IMR-90 (cell line): ENCODE measurements at regions not wholly inside any gene's neighbourhood (a gene's known extent, or its start where the extent isn't known, plus 50 kb on each side); places are given as distances from the start of the nearest gene placed in this dataset.

Experiments used
- ATAC-seq: fragments of 200-7000 bp; cut with Tn5 transposase; 2 replicates; pipeline ENCODE4 v1.9.1; 2020; ENCODE audit warnings: low read depth, mild to moderate bottlenecking, moderate library complexity
- BruUV-seq: library from RNA; stranded (reverse); fragments of 400-500 nt; replicated peaks from 2 replicates; lab custom pipeline; 2021; lab: Mats Ljungman, UMichigan
- CTCF ChIA-PET: fragments of 300-600 bp; formaldehyde crosslinking; extraction: SDS; loops from one replicate; lab custom pipeline; 2021; ENCODE audit warnings: antibody characterized with exemption; lab: Yijun Ruan, JAX
- POLR2A ChIA-PET: fragments of 300-600 bp; sonication (Branson Sonifier 250); formaldehyde crosslinking; loops from one replicate; lab custom pipeline; 2022; ENCODE audit warnings: antibody characterized with exemption; ENCODE audit not compliant: unreplicated experiment; lab: Charles Lee
- DNase-seq: peaks from one replicate; pipeline ENCODE4 v3.0.0; 2013
- H2AFZ ChIP-seq: replicated peaks from 2 replicates; pipeline ENCODE3; 2013; ENCODE audit warnings: low read length, mild to moderate bottlenecking; ENCODE audit not compliant: poor library complexity
- H2AK5ac ChIP-seq: 2 replicates; pipeline ENCODE4 v1.6.1; 2013; ENCODE audit warnings: low read depth, low read length, inconsistent platforms
- H2AK9ac ChIP-seq: replicated peaks from 2 replicates; pipeline ENCODE3; 2013; ENCODE audit warnings: mild to moderate bottlenecking, low read depth, low read length, moderate library complexity; ENCODE audit not compliant: poor library complexity
- H2BK120ac ChIP-seq: 2 replicates; pipeline ENCODE4 v1.6.1; 2013; ENCODE audit warnings: low read depth, low read length, inconsistent platforms
- H2BK15ac ChIP-seq: 3 replicates; pipeline ENCODE4 v1.6.1; 2013; ENCODE audit warnings: low read depth, low read length, inconsistent platforms
- H2BK20ac ChIP-seq: 2 replicates; pipeline ENCODE4 v1.6.1; 2013; ENCODE audit warnings: low read depth, mild to moderate bottlenecking, inconsistent platforms, low read length, moderate library complexity
- H2BK5ac ChIP-seq: 2 replicates; pipeline ENCODE4 v1.6.1; 2013; ENCODE audit warnings: mild to moderate bottlenecking, low read depth, low read length, inconsistent platforms; ENCODE audit not compliant: poor library complexity, severe bottlenecking
- H3K14ac ChIP-seq: replicated peaks from 2 replicates; pipeline ENCODE4 v1.6.1; 2013; ENCODE audit warnings: low read depth, low read length, inconsistent platforms
- H3K18ac ChIP-seq: 2 replicates; pipeline ENCODE4 v1.6.1; 2013; ENCODE audit warnings: low read depth, low read length, control low read depth
- H3K23ac ChIP-seq: 2 replicates; pipeline ENCODE4 v1.6.1; 2013; ENCODE audit warnings: low read depth, low read length, inconsistent platforms
- H3K27ac ChIP-seq: 2 replicates; pipeline ENCODE4 v1.5.1; 2013; ENCODE audit warnings: mild to moderate bottlenecking, control low read depth, low read length; ENCODE audit not compliant: insufficient read depth
- H3K27me3 ChIP-seq: 2 replicates; pipeline ENCODE4 v1.6.1; 2013; ENCODE audit warnings: low read length; ENCODE audit not compliant: control insufficient read depth, insufficient read depth
- H3K36me3 ChIP-seq: 2 replicates; pipeline ENCODE4 v1.6.1; 2013; ENCODE audit warnings: low read length, mixed read lengths; ENCODE audit not compliant: control insufficient read depth, insufficient read depth
- H3K4ac ChIP-seq: 2 replicates; pipeline ENCODE4 v1.6.1; 2013; ENCODE audit warnings: low read depth, low read length, inconsistent platforms
- H3K4me1 ChIP-seq: 2 replicates; pipeline ENCODE4 v1.6.1; 2013; ENCODE audit warnings: low read length, mixed read lengths; ENCODE audit not compliant: control insufficient read depth, insufficient read depth
- H3K4me2 ChIP-seq: 2 replicates; pipeline ENCODE4 v1.6.1; 2013; ENCODE audit warnings: low read depth, mild to moderate bottlenecking, control low read depth, low read length, moderate library complexity
- H3K4me3 ChIP-seq: 2 replicates; pipeline ENCODE4 v1.5.1; 2013; ENCODE audit warnings: low read depth, mild to moderate bottlenecking, control low read depth, low read length, moderate library complexity; ENCODE audit not compliant: insufficient read depth
- H3K56ac ChIP-seq: 2 replicates; pipeline ENCODE4 v1.6.1; 2013; ENCODE audit warnings: low read length, inconsistent platforms; ENCODE audit not compliant: insufficient read depth; ENCODE audit errors: extremely low read depth
- H3K79me1 ChIP-seq, 2 experiments: 2 replicates each; pipeline ENCODE4 v1.6.1; 2013; ENCODE audit warnings: low read length in 2 of 2, inconsistent platforms in 1 of 2, low read depth in 1 of 2
- H3K9ac ChIP-seq: 2 replicates; pipeline ENCODE4 v1.6.1; 2013; ENCODE audit warnings: low read depth, low read length, control low read depth
- H3K9me1 ChIP-seq: 2 replicates; pipeline ENCODE4 v1.6.1; 2013; ENCODE audit warnings: low read length, inconsistent platforms; ENCODE audit not compliant: insufficient read depth
- H3K9me3 ChIP-seq: 2 replicates; pipeline ENCODE4 v1.6.1; 2013; ENCODE audit warnings: low read length; ENCODE audit not compliant: control insufficient read depth, insufficient read depth
- H4K20me1 ChIP-seq: 2 replicates; pipeline ENCODE4 v1.6.1; 2013; ENCODE audit warnings: low read length, inconsistent platforms; ENCODE audit not compliant: insufficient read depth
- H4K5ac ChIP-seq: 2 replicates; pipeline ENCODE4 v1.6.1; 2013; ENCODE audit warnings: mild to moderate bottlenecking, low read depth, low read length, control low read depth
- H4K8ac ChIP-seq, 2 experiments: 2 replicates each; pipeline ENCODE4 v1.6.1; 2013; ENCODE audit warnings: low read depth in 2 of 2, low read length in 2 of 2, control low read depth in 1 of 2, inconsistent platforms in 1 of 2
- H4K91ac ChIP-seq: 2 replicates; pipeline ENCODE4 v1.6.1; 2013; ENCODE audit warnings: low read depth, low read length, inconsistent platforms; ENCODE audit not compliant: insufficient read depth
- BHLHE40 ChIP-seq: fragments of 150-350 bp; IDR thresholded peaks from 2 replicates; pipeline ENCODE4 v1.6.1; 2016; ENCODE audit warnings: mild to moderate bottlenecking, low read depth, low read length
- CEBPB ChIP-seq: IDR thresholded peaks from 2 replicates; pipeline ENCODE4 v1.6.1; 2012; ENCODE audit warnings: low read depth, low read length, improper control_type of control experiment
- CHD1 ChIP-seq: IDR thresholded peaks from 2 replicates; pipeline ENCODE4 v1.6.1; 2012; ENCODE audit warnings: low read depth, low read length, improper control_type of control experiment
- FOS ChIP-seq: fragments of 150-350 bp; IDR thresholded peaks from 2 replicates; pipeline ENCODE4 v1.6.1; 2016; ENCODE audit warnings: low read depth, low read length
- MAFK ChIP-seq: IDR thresholded peaks from 2 replicates; pipeline ENCODE4 v1.6.1; 2012; ENCODE audit warnings: low read depth, low read length, improper control_type of control experiment
- MAZ ChIP-seq: IDR thresholded peaks from 2 replicates; pipeline ENCODE4 v1.6.1; 2012; ENCODE audit warnings: low read depth, mild to moderate bottlenecking, low read length, improper control_type of control experiment, moderate library complexity, borderline replicate concordance
- MXI1 ChIP-seq: IDR thresholded peaks from 2 replicates; pipeline ENCODE4 v1.6.1; 2012; ENCODE audit warnings: low read depth, mild to moderate bottlenecking, low read length, moderate library complexity, borderline replicate concordance
- NFE2L2 ChIP-seq: fragments of 150-350 bp; IDR thresholded peaks from 2 replicates; pipeline ENCODE4 v1.6.1; 2016; ENCODE audit warnings: low read depth, mild to moderate bottlenecking, low read length
- POLR2A ChIP-seq: IDR thresholded peaks from 2 replicates; pipeline ENCODE4 v1.6.1; 2012; ENCODE audit warnings: mild to moderate bottlenecking, low read depth, low read length
- RAD21 ChIP-seq: IDR thresholded peaks from 2 replicates; pipeline ENCODE4 v1.6.1; 2012; ENCODE audit warnings: low read length, improper control_type of control experiment
- RCOR1 ChIP-seq: IDR thresholded peaks from 2 replicates; pipeline ENCODE4 v1.6.1; 2012; ENCODE audit warnings: mild to moderate bottlenecking, low read length, improper control_type of control experiment; ENCODE audit not compliant: insufficient replicate concordance
- RFX5 ChIP-seq: IDR thresholded peaks from 2 replicates; pipeline ENCODE4 v1.8.0; 2012; ENCODE audit warnings: low read depth, mild to moderate bottlenecking, low read length, moderate library complexity
- SMC3 ChIP-seq: fragments of 150-350 bp; IDR thresholded peaks from 2 replicates; pipeline ENCODE4 v1.6.1; 2016; ENCODE audit warnings: low read depth, mild to moderate bottlenecking, antibody characterized with exemption, low read length, moderate library complexity
- USF2 ChIP-seq: fragments of 150-350 bp; IDR thresholded peaks from 2 replicates; pipeline ENCODE4 v1.6.1; 2017; ENCODE audit warnings: mild to moderate bottlenecking, antibody characterized with exemption, low read length, low read depth
- WGBS, 2 experiments: methylation state at CpG; one replicate each; pipeline versions ENCODE4 v1.1.5 to v1.1.7; 2013; ENCODE audit warnings: missing lambda C conversion rate in 2 of 2; ENCODE audit not compliant: insufficient read length in 1 of 2; ENCODE audit errors: extremely low coverage in 2 of 2; 5-methylcytosine and 5-hydroxymethylcytosine counted together
- dilution Hi-C: fragments of 300-500 bp; cut with HindIII; formaldehyde crosslinking; loops from one replicate; pipeline ENCODE4 v1.14.3; 2018; ENCODE audit warnings: low sequenced_read_pairs; ENCODE audit not compliant: unreplicated experiment
- in situ Hi-C: fragments of 300-500 bp; cut with MboI; formaldehyde crosslinking; loops from 3 replicates; pipeline ENCODE4 v1.14.3; 2019; ENCODE audit warnings: low sequenced_read_pairs, inconsistent platforms, mixed read lengths
- intact Hi-C: fragments of 100-400 bp; cut with micrococcal nuclease; formaldehyde crosslinking; loops from 2 replicates; pipeline ENCODE4 v1.10.0; 2022
- TF ChIP-seq, protein P1 (sequence below): fragments of 150-350 bp; IDR thresholded peaks from 2 replicates; pipeline ENCODE4 v1.6.1; 2016; ENCODE audit warnings: low read depth, mild to moderate bottlenecking, low read length, moderate library complexity, borderline replicate concordance
- TF ChIP-seq, protein P2 (sequence below): conservative IDR thresholded peaks from 2 replicates; pipeline ENCODE4 v1.5.1; 2012; ENCODE audit warnings: mild to moderate bottlenecking, low read depth, low read length, improper control_type of control experiment

DNA sequence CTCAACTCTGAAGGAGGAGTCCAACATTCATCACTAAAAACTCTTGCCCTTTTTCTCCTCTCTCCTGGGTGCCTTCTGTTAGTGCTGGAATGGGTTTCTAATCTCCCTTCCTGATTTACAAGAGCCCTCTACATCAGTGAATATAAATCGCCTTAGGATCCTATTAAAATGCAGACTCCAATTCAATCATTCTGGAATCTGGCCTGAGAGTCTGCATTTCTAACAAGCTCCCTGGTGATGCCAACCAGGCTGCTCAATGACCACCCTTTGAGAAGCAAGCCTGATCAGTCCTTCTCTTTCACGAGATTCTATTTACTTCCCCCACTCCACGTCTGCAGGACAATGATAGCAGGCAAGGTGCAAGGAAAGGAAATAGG lies 72.8 kb upstream of the E2F3 start:
- in situ Hi-C loops: no loop called here
- H4K8ac ChIP-seq: no peak overlapping the region
- CTCF ChIA-PET: no interaction called here
- H3K27me3 ChIP-seq: peaks cover 17% of the 10 kb centered on the region
- no peaks in the 10 kb centered on the region for H3K36me3 ChIP-seq
- H4K91ac ChIP-seq: no peak overlapping the region
- ATAC-seq: no peak
- TF ChIP-seq BHLHE40 (no peak), FOS (no peak), MXI1 (no peak), MAFK (no peak), RFX5 (no peak), RAD21 (no peak), CHD1 (no peak), RCOR1 (no peak), CEBPB (no peak), USF2 (no peak), POLR2A (no peak), SMC3 (no peak), NFE2L2 (no peak), MAZ (no peak)
- TF ChIP-seq, protein P1, sequence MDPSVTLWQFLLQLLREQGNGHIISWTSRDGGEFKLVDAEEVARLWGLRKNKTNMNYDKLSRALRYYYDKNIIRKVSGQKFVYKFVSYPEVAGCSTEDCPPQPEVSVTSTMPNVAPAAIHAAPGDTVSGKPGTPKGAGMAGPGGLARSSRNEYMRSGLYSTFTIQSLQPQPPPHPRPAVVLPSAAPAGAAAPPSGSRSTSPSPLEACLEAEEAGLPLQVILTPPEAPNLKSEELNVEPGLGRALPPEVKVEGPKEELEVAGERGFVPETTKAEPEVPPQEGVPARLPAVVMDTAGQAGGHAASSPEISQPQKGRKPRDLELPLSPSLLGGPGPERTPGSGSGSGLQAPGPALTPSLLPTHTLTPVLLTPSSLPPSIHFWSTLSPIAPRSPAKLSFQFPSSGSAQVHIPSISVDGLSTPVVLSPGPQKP: no peak
- TF ChIP-seq, protein P2, sequence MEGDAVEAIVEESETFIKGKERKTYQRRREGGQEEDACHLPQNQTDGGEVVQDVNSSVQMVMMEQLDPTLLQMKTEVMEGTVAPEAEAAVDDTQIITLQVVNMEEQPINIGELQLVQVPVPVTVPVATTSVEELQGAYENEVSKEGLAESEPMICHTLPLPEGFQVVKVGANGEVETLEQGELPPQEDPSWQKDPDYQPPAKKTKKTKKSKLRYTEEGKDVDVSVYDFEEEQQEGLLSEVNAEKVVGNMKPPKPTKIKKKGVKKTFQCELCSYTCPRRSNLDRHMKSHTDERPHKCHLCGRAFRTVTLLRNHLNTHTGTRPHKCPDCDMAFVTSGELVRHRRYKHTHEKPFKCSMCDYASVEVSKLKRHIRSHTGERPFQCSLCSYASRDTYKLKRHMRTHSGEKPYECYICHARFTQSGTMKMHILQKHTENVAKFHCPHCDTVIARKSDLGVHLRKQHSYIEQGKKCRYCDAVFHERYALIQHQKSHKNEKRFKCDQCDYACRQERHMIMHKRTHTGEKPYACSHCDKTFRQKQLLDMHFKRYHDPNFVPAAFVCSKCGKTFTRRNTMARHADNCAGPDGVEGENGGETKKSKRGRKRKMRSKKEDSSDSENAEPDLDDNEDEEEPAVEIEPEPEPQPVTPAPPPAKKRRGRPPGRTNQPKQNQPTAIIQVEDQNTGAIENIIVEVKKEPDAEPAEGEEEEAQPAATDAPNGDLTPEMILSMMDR: no peak
- H3K4me1 ChIP-seq: peaks cover 2% of the 10 kb centered on the region; the same call in 1 of the 2 replicates
- no peaks in the 10 kb centered on the region for H3K9me3 ChIP-seq
- dilution Hi-C loops: no loop called here
- no peak overlapping the region for H3K14ac ChIP-seq
- intact Hi-C loops: no loop called here
- H3K79me1 ChIP-seq: no peaks in the 10 kb centered on the region
- BruUV-seq: no TSS peak
- H3K4me2 ChIP-seq: no peak overlapping the region
- no peak overlapping the region for H3K4ac ChIP-seq
- no peak overlapping the region for H3K9ac ChIP-seq
- H4K20me1 ChIP-seq: no peaks in the 10 kb centered on the region
- H4K5ac ChIP-seq: no peak overlapping the region
- peak overlapping the region; percentile 3; the same call in 1 of the 2 replicates for H2BK120ac ChIP-seq
- no peak overlapping the region for H3K18ac ChIP-seq
- H2BK20ac ChIP-seq: no peak overlapping the region
- no peak overlapping the region for H2BK15ac ChIP-seq
- no peak overlapping the region for H2AK5ac ChIP-seq
- no peak overlapping the region for H3K23ac ChIP-seq
- WGBS, 2 experiments: 60% methylated on average over 1 of the region's 3 CpGs; no CpG with 5 or more reads in 1 of the 2 experiments
- H2AK9ac ChIP-seq: no peak overlapping the region
- H3K27ac ChIP-seq: no peak overlapping the region
- no peak for DNase-seq
- no peak overlapping the region for H3K4me3 ChIP-seq
- H2BK5ac ChIP-seq: no peak overlapping the region
- H3K56ac ChIP-seq: no peak overlapping the region
- H3K9me1 ChIP-seq: no peaks in the 10 kb centered on the region; the same call in 1 of the 2 replicates
- POLR2A ChIA-PET: no interaction called here
- no peak overlapping the region for H2AFZ ChIP-seq
